ENCODE measurements at regions not wholly inside any gene's neighbourhood (a gene's known extent, or its start where the extent isn't known, plus 50 kb on each side); places are given as distances from the start of the nearest gene placed in this dataset.

- TF ChIP-seq POLR2AphosphoS5 (IDR thresholded peaks at IDR 0.05) (no peak), CTCF (IDR thresholded peaks at IDR 0.05) (no peak), POLR2A (IDR thresholded peaks at IDR 0.05) (no peak)
Measured at GRCh38 chr2:58796239-58796910, 555.2 kb upstream of the FANCL start.
